C4-2B (cell line): ENCODE measurements at regions not wholly inside any gene's neighbourhood (a gene's known extent, or its start where the extent isn't known, plus 50 kb on each side); places are given as distances from the start of the nearest gene placed in this dataset.

Experiments used
- H3K27ac ChIP-seq: fragments of 450-650 bp; 2 replicates; pipeline ENCODE4 v1.5.1; 2017
- ZFX ChIP-seq: fragments of 450-650 bp; IDR thresholded peaks from 2 replicates; pipeline ENCODE4 v1.6.1; 2017
- TF ChIP-seq, protein P1 (sequence below): fragments of 450-650 bp; conservative IDR thresholded peaks from 2 replicates; pipeline ENCODE4 v1.5.1; 2017; ENCODE audit warnings: mild to moderate bottlenecking

DNA sequence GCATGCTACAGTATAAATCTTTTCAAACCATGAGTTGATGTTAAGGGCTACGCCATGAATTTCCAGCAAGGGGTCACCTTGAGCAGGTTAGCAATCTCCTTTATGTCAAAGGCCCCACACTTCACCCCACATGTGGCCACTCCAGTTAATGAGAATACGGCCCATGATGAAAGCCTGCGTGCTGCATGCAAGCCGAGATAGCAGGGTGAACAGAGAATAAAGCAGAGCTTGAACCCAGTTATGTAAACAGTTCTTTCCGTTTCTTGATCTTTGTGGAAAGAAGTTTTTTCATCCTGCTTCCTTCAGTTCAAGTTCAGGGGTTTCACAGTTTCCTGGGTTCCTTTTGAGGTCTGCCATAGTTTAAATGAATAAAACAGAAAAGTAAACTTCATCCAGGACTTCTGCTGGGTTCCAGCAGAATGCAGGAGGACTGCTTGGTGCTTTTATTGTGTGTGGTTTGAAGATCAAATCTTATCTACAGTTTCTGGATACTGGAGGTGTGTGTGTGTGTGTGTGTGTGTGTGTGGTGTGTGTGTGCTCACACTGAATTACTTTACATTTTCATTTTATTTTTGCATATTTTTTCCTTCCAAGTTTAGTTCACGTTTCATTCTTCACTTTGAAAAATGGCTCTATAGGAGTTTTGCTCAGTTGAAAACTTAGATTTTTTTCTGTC lies 87.1 kb downstream of the HMHB1 start:
- TF ChIP-seq ZFX = no peak
- TF ChIP-seq, protein P1, sequence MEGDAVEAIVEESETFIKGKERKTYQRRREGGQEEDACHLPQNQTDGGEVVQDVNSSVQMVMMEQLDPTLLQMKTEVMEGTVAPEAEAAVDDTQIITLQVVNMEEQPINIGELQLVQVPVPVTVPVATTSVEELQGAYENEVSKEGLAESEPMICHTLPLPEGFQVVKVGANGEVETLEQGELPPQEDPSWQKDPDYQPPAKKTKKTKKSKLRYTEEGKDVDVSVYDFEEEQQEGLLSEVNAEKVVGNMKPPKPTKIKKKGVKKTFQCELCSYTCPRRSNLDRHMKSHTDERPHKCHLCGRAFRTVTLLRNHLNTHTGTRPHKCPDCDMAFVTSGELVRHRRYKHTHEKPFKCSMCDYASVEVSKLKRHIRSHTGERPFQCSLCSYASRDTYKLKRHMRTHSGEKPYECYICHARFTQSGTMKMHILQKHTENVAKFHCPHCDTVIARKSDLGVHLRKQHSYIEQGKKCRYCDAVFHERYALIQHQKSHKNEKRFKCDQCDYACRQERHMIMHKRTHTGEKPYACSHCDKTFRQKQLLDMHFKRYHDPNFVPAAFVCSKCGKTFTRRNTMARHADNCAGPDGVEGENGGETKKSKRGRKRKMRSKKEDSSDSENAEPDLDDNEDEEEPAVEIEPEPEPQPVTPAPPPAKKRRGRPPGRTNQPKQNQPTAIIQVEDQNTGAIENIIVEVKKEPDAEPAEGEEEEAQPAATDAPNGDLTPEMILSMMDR = no peak
- H3K27ac ChIP-seq = no peak overlapping the region

DNA sequence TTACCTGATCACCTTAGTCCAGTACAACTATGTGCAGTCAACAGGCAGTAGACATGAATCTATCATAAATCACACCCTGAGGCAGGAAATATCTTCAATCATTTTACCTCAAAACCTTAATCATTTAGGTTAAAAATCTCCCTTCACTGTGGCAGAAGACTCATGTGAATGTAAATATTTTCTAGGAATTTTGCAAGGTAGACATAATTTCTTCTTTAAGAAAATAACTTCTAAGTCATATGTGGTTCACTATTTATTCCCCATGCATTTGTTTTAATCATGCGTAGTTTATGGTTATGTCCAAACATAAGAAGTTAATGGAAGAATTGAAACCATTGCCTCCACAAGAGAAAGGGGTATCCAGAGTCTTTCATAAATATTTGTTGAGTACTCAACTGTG lies 97.0 kb downstream of the HMHB1 start:
- H3K27ac ChIP-seq = no peak overlapping the region
- no peak for TF ChIP-seq ZFX
- TF ChIP-seq, protein P1 = no peak

DNA sequence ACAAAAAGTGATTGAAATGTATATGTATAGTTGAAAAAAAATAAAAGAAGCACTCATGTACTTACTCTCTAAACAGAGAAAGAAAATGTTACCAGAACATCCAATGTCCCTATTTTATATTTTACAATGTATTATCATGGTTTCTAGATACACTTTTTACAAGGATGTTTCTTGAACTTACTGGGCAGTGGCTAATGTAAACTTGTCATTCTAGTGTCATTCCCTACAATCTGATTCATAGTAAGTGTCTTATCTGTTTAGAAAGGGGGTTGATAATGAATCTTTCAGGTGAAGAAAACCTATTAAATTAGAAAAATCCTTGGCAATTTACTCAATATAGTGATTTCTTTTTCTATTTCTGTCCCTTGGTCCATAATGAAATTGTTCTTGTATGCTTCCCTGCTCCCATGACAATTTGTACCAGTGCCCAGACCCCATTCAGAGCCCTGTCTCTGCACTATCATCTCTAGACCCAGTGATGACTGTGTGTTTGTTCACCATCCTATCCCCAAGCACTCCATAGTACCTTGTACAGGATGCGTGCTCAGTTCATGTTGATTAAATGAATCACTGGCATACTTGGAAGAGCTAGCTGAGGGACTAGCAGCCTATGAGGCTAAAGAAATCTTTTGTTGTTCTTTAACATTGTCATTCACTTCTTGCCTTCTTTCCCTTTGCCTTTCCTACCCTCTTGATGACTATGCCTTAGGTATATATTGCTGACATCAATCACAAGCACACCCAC lies 101.2 kb downstream of the HMHB1 start:
- no peak overlapping the region for H3K27ac ChIP-seq
- TF ChIP-seq, protein P1 = no peak
- no peak for TF ChIP-seq ZFX

DNA sequence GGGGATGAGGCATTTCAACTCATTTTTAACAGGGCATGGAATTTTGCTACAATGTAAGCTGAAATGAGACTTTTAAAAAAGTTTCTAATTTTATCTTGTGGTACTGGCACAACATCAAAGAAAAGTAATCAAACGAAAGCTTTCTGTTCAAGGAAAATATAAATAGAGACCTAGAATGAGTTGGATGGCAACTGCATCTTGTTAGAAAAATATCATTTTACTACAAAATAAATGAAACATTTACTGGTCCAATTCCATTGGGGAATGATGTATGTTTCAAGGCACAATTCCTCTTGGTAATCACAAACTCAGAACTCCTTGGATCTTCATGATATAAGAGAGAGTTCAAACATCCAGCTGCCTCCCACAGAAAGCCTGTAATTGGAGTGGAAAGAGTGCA lies 102.8 kb downstream of the HMHB1 start:
- H3K27ac ChIP-seq = no peak overlapping the region
- TF ChIP-seq, protein P1 = no peak
- no peak for TF ChIP-seq ZFX

DNA sequence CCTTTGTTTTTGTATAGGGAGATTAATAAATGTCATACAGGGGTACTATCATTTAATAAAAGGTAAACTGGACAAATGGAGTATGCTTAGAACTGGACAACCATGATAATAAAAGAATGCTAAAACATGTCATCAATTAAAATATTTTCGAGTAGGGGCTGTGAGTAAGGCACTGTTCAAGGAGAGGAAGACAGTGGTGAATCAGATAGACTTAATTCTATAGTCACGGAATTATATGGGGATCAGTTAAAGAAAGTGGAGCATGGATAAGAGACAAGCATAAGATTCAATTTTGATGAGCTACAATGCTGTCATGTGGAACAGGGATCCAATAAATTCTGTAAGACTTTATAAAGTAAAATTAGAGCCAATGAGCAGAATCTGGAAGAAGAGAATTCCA lies 104.5 kb downstream of the HMHB1 start:
- no peak overlapping the region for H3K27ac ChIP-seq
- TF ChIP-seq, protein P1 = no peak
- TF ChIP-seq ZFX = no peak

DNA sequence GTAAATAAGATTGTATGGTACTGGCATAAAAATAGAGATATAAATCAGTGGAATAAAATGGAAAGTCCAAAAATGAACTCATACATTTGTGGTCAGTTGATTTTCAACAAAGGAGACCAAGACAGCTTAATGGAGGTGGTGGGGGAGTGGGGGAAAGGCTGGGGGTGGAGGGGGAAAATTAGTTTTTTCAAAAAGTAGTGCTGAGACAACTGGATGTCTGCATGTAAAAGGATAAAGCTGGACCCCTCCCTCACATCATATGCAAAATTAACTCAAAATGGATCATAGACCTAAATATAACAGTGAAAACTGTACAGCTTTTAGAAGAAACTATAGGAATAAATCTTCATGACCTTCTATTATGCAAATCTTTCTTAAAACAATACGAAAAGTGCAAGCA lies 107.0 kb downstream of the HMHB1 start:
- no peak overlapping the region for H3K27ac ChIP-seq
- TF ChIP-seq, protein P1 = no peak
- TF ChIP-seq ZFX = no peak

DNA sequence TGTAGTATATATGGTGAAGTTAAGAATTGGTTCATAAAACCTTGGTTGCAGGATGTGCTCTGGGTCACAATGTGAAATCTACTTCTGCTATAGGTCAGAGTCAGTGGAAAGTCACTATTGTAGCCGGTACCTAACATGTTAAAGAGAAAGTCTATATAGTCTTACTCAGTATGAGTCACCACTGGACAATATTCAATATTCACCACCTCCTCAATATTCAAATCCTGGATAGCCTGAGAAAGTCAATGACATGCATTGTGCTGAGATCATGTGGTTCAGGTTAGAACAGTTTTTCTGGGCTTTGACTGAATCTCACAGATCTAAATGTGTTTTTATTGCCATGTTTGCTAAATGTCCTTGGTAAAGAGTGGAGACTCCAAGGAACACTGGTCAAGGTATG lies 108.8 kb downstream of the HMHB1 start:
- TF ChIP-seq, protein P1 = no peak
- no peak for TF ChIP-seq ZFX

More for the DNA sequence above, 108.8 kb downstream of the HMHB1 start:
- no peak overlapping the region for H3K27ac ChIP-seq
